ENCODE measurements at regions not wholly inside any gene's neighbourhood (a gene's known extent, or its start where the extent isn't known, plus 50 kb on each side); places are given as distances from the start of the nearest gene placed in this dataset.

- ATAC-seq (replicated peaks in 1 of 2), result no peak
- Mint-ChIP-seq H3K36me3 (ENCODE audit: insufficient read depth in 2 of 2) (no peaks in the 10 kb centered on the region), H3K4me1 (ENCODE audit: low read depth) (no peaks in the 10 kb centered on the region), H3K27ac (no peak overlapping the region), H3K27me3 (ENCODE audit: low read depth) (no peaks in the 10 kb centered on the region), H3K4me3 (no peak overlapping the region), H3K9me3 (peaks cover 0 to 2% of the 10 kb centered on the region in 2 donors)
- DNase-seq, result no peak
Observed at GRCh38 chr15:93271871-93272270, 182.9 kb upstream of the RGMA start.

- Mint-ChIP-seq H3K9me3 (peaks cover 0 to 2% of the 10 kb centered on the region in 2 donors), H3K27ac (no peak overlapping the region), H3K4me1 (ENCODE audit: low read depth) (no peaks in the 10 kb centered on the region), H3K27me3 (ENCODE audit: low read depth) (no peaks in the 10 kb centered on the region), H3K4me3 (no peak overlapping the region), H3K36me3 (ENCODE audit: insufficient read depth in 2 of 2) (no peaks in the 10 kb centered on the region)
- DNase-seq (no peak), ATAC-seq (replicated peaks in 1 of 2) (no peak)
Observed at GRCh38 chr15:93270937-93271467, 182.0 kb upstream of the RGMA start.

GRCh38 chr15:93268066-93268465 is 179.1 kb upstream of the RGMA start:
- no peaks in the 10 kb centered on the region for H3K4me1 Mint-ChIP-seq (ENCODE audit: low read depth)
- no peak overlapping the region for H3K27ac Mint-ChIP-seq
- DNase-seq (no peak), ATAC-seq (replicated peaks in 1 of 2) (no peak)
- no peak overlapping the region for H3K4me3 Mint-ChIP-seq
- H3K9me3 Mint-ChIP-seq, result peaks cover 0 to 2% of the 10 kb centered on the region in 2 donors
- H3K27me3 Mint-ChIP-seq (ENCODE audit: low read depth), result no peaks in the 10 kb centered on the region
- H3K36me3 Mint-ChIP-seq (ENCODE audit: insufficient read depth in 2 of 2), result no peaks in the 10 kb centered on the region

- no peak overlapping the region for H3K4me3 Mint-ChIP-seq
- H3K27ac Mint-ChIP-seq, result no peak overlapping the region
- no peaks in the 10 kb centered on the region for H3K4me1 Mint-ChIP-seq (ENCODE audit: low read depth)
- ATAC-seq (replicated peaks in 1 of 2) (no peak), DNase-seq (no peak)
- no peaks in the 10 kb centered on the region for H3K36me3 Mint-ChIP-seq (ENCODE audit: insufficient read depth in 2 of 2)
- no peaks in the 10 kb centered on the region for H3K9me3 Mint-ChIP-seq
- H3K27me3 Mint-ChIP-seq (ENCODE audit: low read depth), result no peaks in the 10 kb centered on the region
Observed at GRCh38 chr15:93266291-93266690, 177.3 kb upstream of the RGMA start.

- no peaks in the 10 kb centered on the region for H3K9me3 Mint-ChIP-seq
- DNase-seq (no peak), ATAC-seq (replicated peaks in 1 of 2) (no peak)
- no peak overlapping the region for H3K4me3 Mint-ChIP-seq
- no peaks in the 10 kb centered on the region for H3K27me3 Mint-ChIP-seq (ENCODE audit: low read depth)
- no peak overlapping the region for H3K27ac Mint-ChIP-seq
- no peaks in the 10 kb centered on the region for H3K4me1 Mint-ChIP-seq (ENCODE audit: low read depth)
- H3K36me3 Mint-ChIP-seq (ENCODE audit: insufficient read depth in 2 of 2), result no peaks in the 10 kb centered on the region
Observed at GRCh38 chr15:93265111-93265556, 176.1 kb upstream of the RGMA start.

- H3K27me3 Mint-ChIP-seq (ENCODE audit: low read depth), result no peaks in the 10 kb centered on the region
Observed at GRCh38 chr15:93261845-93262244, 172.8 kb upstream of the RGMA start.

GRCh38 chr15:93257920-93258319 is 168.9 kb upstream of the RGMA start:
- no peaks in the 10 kb centered on the region for H3K36me3 Mint-ChIP-seq (ENCODE audit: insufficient read depth in 2 of 2)
- no peak overlapping the region for H3K27ac Mint-ChIP-seq
- H3K4me3 Mint-ChIP-seq, result no peak overlapping the region
- DNase-seq, result no peak
- no peaks in the 10 kb centered on the region for H3K9me3 Mint-ChIP-seq
- no peak for ATAC-seq (replicated peaks in 1 of 2)
- H3K27me3 Mint-ChIP-seq (ENCODE audit: low read depth), result no peaks in the 10 kb centered on the region
- no peaks in the 10 kb centered on the region for H3K4me1 Mint-ChIP-seq (ENCODE audit: low read depth)

More at GRCh38 chr15:93261845-93262244, 172.8 kb upstream of the RGMA start:
- Mint-ChIP-seq H3K27ac (no peak overlapping the region), H3K36me3 (ENCODE audit: insufficient read depth in 2 of 2) (no peaks in the 10 kb centered on the region), H3K4me1 (ENCODE audit: low read depth) (no peaks in the 10 kb centered on the region), H3K4me3 (no peak overlapping the region), H3K9me3 (no peaks in the 10 kb centered on the region)
- DNase-seq (no peak), ATAC-seq (replicated peaks in 1 of 2) (no peak)

GRCh38 chr15:93253681-93254080 is 164.7 kb upstream of the RGMA start:
- no peaks in the 10 kb centered on the region for H3K27me3 Mint-ChIP-seq (ENCODE audit: low read depth)
- no peak for ATAC-seq (replicated peaks in 1 of 2)
- no peaks in the 10 kb centered on the region for H3K36me3 Mint-ChIP-seq (ENCODE audit: insufficient read depth in 2 of 2)
- no peak overlapping the region for H3K4me3 Mint-ChIP-seq
- no peak for DNase-seq
- no peak overlapping the region for H3K27ac Mint-ChIP-seq
- no peaks in the 10 kb centered on the region for H3K4me1 Mint-ChIP-seq (ENCODE audit: low read depth)
- H3K9me3 Mint-ChIP-seq, result no peaks in the 10 kb centered on the region

- DNase-seq (no peak), ATAC-seq (replicated peaks in 1 of 2) (no peak)
- H3K36me3 Mint-ChIP-seq (ENCODE audit: insufficient read depth in 2 of 2), result no peaks in the 10 kb centered on the region
- H3K27ac Mint-ChIP-seq, result no peak overlapping the region
- no peak overlapping the region for H3K4me3 Mint-ChIP-seq
- no peaks in the 10 kb centered on the region for H3K9me3 Mint-ChIP-seq
- no peaks in the 10 kb centered on the region for H3K4me1 Mint-ChIP-seq (ENCODE audit: low read depth)
- H3K27me3 Mint-ChIP-seq (ENCODE audit: low read depth), result peaks cover 4% of the 10 kb centered on the region
Observed at GRCh38 chr15:93252780-93253179, 163.8 kb upstream of the RGMA start.

GRCh38 chr15:93250950-93251349 is 161.9 kb upstream of the RGMA start:
- Mint-ChIP-seq H3K36me3 (ENCODE audit: insufficient read depth in 2 of 2) (no peaks in the 10 kb centered on the region), H3K4me1 (ENCODE audit: low read depth) (no peaks in the 10 kb centered on the region), H3K27ac (no peak overlapping the region), H3K4me3 (no peak overlapping the region), H3K27me3 (ENCODE audit: low read depth) (peaks cover 7% of the 10 kb centered on the region), H3K9me3 (no peaks in the 10 kb centered on the region)
- DNase-seq, result no peak
- ATAC-seq (replicated peaks in 1 of 2), result no peak

GRCh38 chr15:93250209-93250608 is 161.2 kb upstream of the RGMA start:
- H3K9me3 Mint-ChIP-seq, result no peaks in the 10 kb centered on the region

GRCh38 chr15:93249623-93250022 is 160.6 kb upstream of the RGMA start:
- Mint-ChIP-seq H3K9me3 (no peaks in the 10 kb centered on the region), H3K36me3 (ENCODE audit: insufficient read depth in 2 of 2) (no peaks in the 10 kb centered on the region), H3K27ac (no peak overlapping the region), H3K4me1 (ENCODE audit: low read depth) (no peaks in the 10 kb centered on the region), H3K27me3 (ENCODE audit: low read depth) (peaks cover 7% of the 10 kb centered on the region), H3K4me3 (no peak overlapping the region)
- ATAC-seq (replicated peaks in 1 of 2) (no peak), DNase-seq (no peak)

More at GRCh38 chr15:93250209-93250608, 161.2 kb upstream of the RGMA start:
- H3K27ac Mint-ChIP-seq, result no peak overlapping the region
- no peak for DNase-seq
- H3K4me1 Mint-ChIP-seq (ENCODE audit: low read depth), result no peaks in the 10 kb centered on the region
- no peak for ATAC-seq (replicated peaks in 1 of 2)
- no peak overlapping the region for H3K4me3 Mint-ChIP-seq
- H3K27me3 Mint-ChIP-seq (ENCODE audit: low read depth), result peaks cover 7% of the 10 kb centered on the region
- H3K36me3 Mint-ChIP-seq (ENCODE audit: insufficient read depth in 2 of 2), result no peaks in the 10 kb centered on the region

- Mint-ChIP-seq H3K4me1 (ENCODE audit: low read depth) (no peaks in the 10 kb centered on the region), H3K4me3 (no peak overlapping the region), H3K27me3 (ENCODE audit: low read depth) (peaks cover 7% of the 10 kb centered on the region), H3K27ac (no peak overlapping the region), H3K9me3 (no peaks in the 10 kb centered on the region), H3K36me3 (ENCODE audit: insufficient read depth in 2 of 2) (no peaks in the 10 kb centered on the region)
- ATAC-seq (replicated peaks in 1 of 2) (peak; percentile 32 to 41), DNase-seq (peak in 1 of 2 donors; percentile 7)
Observed at GRCh38 chr15:93247466-93248121, 158.6 kb upstream of the RGMA start.
